Natural killer cell (primary cell): ENCODE measurements at regions not wholly inside any gene's neighbourhood (a gene's known extent, or its start where the extent isn't known, plus 50 kb on each side); places are given as distances from the start of the nearest gene placed in this dataset.
"Not testable (repeated sequence)": the region's sequence is repeated elsewhere in the genome, so short reads cannot be mapped to it uniquely, and the experiment has no call there.

Source experiments
- ATAC-seq, 3 donors: fragments of 150-1000 bp in 2 of 3; fragments of 200-7000 bp in 1 of 3; cut with Tn5 transposase; 1 replicate in 1 of 3; 2 replicates in 2 of 3; pipeline ENCODE4 v1.10.0; 2021; ENCODE audit warnings: mild to moderate bottlenecking in 2 of 3, moderate library complexity in 2 of 3
- DNase-seq, 2 donors: peaks; one replicate each; pipeline versions ENCODE4 v3.0.0 to v3.0.0-alpha.2; 2013 to 2021; ENCODE audit warnings: mixed read lengths in 1 of 2
- H3K27ac ChIP-seq: one replicate; pipeline ENCODE4 v1.5.1; 2013; ENCODE audit warnings: mild to moderate bottlenecking, low read length
- H3K27me3 ChIP-seq: one replicate; pipeline ENCODE4 v1.6.1; 2013; ENCODE audit warnings: low read length; ENCODE audit not compliant: control insufficient read depth, insufficient read depth
- H3K36me3 ChIP-seq: one replicate; pipeline ENCODE4 v1.6.1; 2013; ENCODE audit warnings: low read length; ENCODE audit not compliant: control insufficient read depth, insufficient read depth
- H3K4me1 ChIP-seq: one replicate; pipeline ENCODE4 v1.6.1; 2013; ENCODE audit warnings: low read length; ENCODE audit not compliant: control insufficient read depth, insufficient read depth
- H3K4me3 ChIP-seq: one replicate; pipeline ENCODE4 v1.5.1; 2013; ENCODE audit warnings: low read length
- H3K9me3 ChIP-seq: one replicate; pipeline ENCODE4 v1.6.1; 2013; ENCODE audit warnings: low read length; ENCODE audit not compliant: control insufficient read depth, insufficient read depth
- H3K27ac Mint-ChIP-seq, 2 donors: one replicate each; pipeline ENCODE4 v1.8.0; 2022; ENCODE audit warnings: mild to moderate bottlenecking in 2 of 2, mixed read lengths in 2 of 2, moderate library complexity in 1 of 2
- H3K27me3 Mint-ChIP-seq, 2 donors: one replicate each; pipeline ENCODE4 v1.8.0; 2022; ENCODE audit warnings: low read depth in 2 of 2, mixed read lengths in 2 of 2
- H3K36me3 Mint-ChIP-seq: one replicate; pipeline ENCODE4 v1.8.0; 2022; ENCODE audit warnings: mixed read lengths
- H3K4me1 Mint-ChIP-seq, 2 donors: one replicate each; pipeline ENCODE4 v1.8.0; 2022; ENCODE audit warnings: mixed read lengths in 2 of 2
- H3K4me3 Mint-ChIP-seq: one replicate; pipeline ENCODE4 v1.8.0; 2022; ENCODE audit warnings: mild to moderate bottlenecking, moderate library complexity, mixed read lengths
- H3K9me3 Mint-ChIP-seq, 2 donors: one replicate each; pipeline ENCODE4 v1.8.0; 2022; ENCODE audit warnings: mixed read lengths in 2 of 2
- CTCF ChIP-seq: fragments of 200-600 bp; IDR thresholded peaks from one replicate; pipeline ENCODE4 v1.8.0; 2022; ENCODE audit warnings: antibody characterized with exemption
- WGBS: methylation state at CpG from one replicate; pipeline ENCODE4 v1.1.7; 2013; ENCODE audit warnings: missing lambda C conversion rate; ENCODE audit not compliant: insufficient coverage; 5-methylcytosine and 5-hydroxymethylcytosine counted together
- intact Hi-C: fragments of 100-400 bp; cut with micrococcal nuclease; formaldehyde crosslinking; loops from one replicate; pipeline ENCODE4 v1.14.2; 2022

- H3K36me3 Mint-ChIP-seq = peaks cover 7% of the 10 kb centered on the region
- no peak overlapping the region for H3K27ac ChIP-seq
- H3K9me3 Mint-ChIP-seq = peaks cover 13 to 18% of the 10 kb centered on the region in 2 donors
- DNase-seq (no peak), ATAC-seq (no peak)
- no peak overlapping the region for H3K27ac Mint-ChIP-seq
- H3K4me3 ChIP-seq = no peak overlapping the region
- H3K9me3 ChIP-seq = no peaks in the 10 kb centered on the region
- H3K36me3 ChIP-seq = no peaks in the 10 kb centered on the region
- no peaks in the 10 kb centered on the region for H3K27me3 ChIP-seq
- no peaks in the 10 kb centered on the region for H3K4me1 Mint-ChIP-seq
- H3K4me3 Mint-ChIP-seq = no peak overlapping the region
- no peak for TF ChIP-seq CTCF
- H3K27me3 Mint-ChIP-seq = no peaks in the 10 kb centered on the region
- intact Hi-C loops = no loop called here
- no peaks in the 10 kb centered on the region for H3K4me1 ChIP-seq
Measured at GRCh38 chr3:26132942-26133341, 343.1 kb downstream of the OXSM start.

GRCh38 chr3:26141296-26141695 lies 351.4 kb downstream of the OXSM start:
- no peaks in the 10 kb centered on the region for H3K27me3 Mint-ChIP-seq
- TF ChIP-seq CTCF = no peak
- no peak for DNase-seq
- Histone ChIP-seq H3K4me1 (no peaks in the 10 kb centered on the region), H3K27ac (no peak overlapping the region), H3K27me3 (no peaks in the 10 kb centered on the region), H3K4me3 (no peak overlapping the region), H3K36me3 (no peaks in the 10 kb centered on the region), H3K9me3 (peaks cover 4% of the 10 kb centered on the region)
- WGBS = 92% methylated on average over 1 of the region's 1 CpG
- H3K36me3 Mint-ChIP-seq = no peaks in the 10 kb centered on the region
- peaks cover 6 to 18% of the 10 kb centered on the region in 2 donors for H3K9me3 Mint-ChIP-seq
- ATAC-seq = no peak
- no peaks in the 10 kb centered on the region for H3K4me1 Mint-ChIP-seq
- H3K27ac Mint-ChIP-seq = no peak overlapping the region
- no peak overlapping the region for H3K4me3 Mint-ChIP-seq
- intact Hi-C loops = no loop called here

DNA sequence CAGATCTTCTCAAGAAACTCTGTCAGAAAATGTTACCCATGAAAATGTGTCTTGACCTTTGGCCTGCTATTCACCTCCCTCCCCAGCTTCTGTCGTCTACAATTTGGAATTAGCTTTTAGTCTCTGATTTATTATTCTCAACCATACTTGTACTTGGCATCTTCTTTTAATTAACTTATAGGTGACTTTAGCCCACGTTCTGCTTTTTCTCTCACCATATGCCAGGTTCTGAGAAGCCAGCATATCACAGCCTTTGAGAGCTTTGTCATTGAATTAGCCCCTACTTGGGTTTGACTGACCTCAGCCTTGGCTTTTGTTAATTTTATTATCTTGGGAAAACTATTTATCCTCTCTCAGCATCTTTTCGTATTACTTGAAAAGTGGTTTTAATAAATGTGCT lies 355.9 kb downstream of the OXSM start:
- peaks cover 8% of the 10 kb centered on the region for H3K36me3 Mint-ChIP-seq
- H3K9me3 Mint-ChIP-seq = peaks cover 15 to 19% of the 10 kb centered on the region in 2 donors
- Histone ChIP-seq H3K36me3 (no peaks in the 10 kb centered on the region), H3K4me3 (no peak overlapping the region), H3K4me1 (no peaks in the 10 kb centered on the region), H3K9me3 (peaks cover 4% of the 10 kb centered on the region), H3K27me3 (no peaks in the 10 kb centered on the region), H3K27ac (no peak overlapping the region)
- intact Hi-C loops = no loop called here
- WGBS = 34% methylated on average over 2 of the region's 3 CpGs
- H3K27me3 Mint-ChIP-seq = no peaks in the 10 kb centered on the region
- TF ChIP-seq CTCF = no peak
- DNase-seq = no peak
- H3K27ac Mint-ChIP-seq = no peak overlapping the region
- H3K4me3 Mint-ChIP-seq = no peak overlapping the region
- H3K4me1 Mint-ChIP-seq = no peaks in the 10 kb centered on the region
- ATAC-seq = no peak

- H3K4me1 ChIP-seq, DNase-seq, H3K27me3 Mint-ChIP-seq, H3K9me3 ChIP-seq, H3K9me3 Mint-ChIP-seq, H3K27me3 ChIP-seq, H3K27ac Mint-ChIP-seq, H3K4me1 Mint-ChIP-seq, intact Hi-C loops, H3K4me3 ChIP-seq, H3K27ac ChIP-seq, ATAC-seq, H3K36me3 Mint-ChIP-seq, H3K36me3 ChIP-seq, H3K4me3 Mint-ChIP-seq: not testable (repeated sequence)
- 89% methylated on average over 3 of the region's 4 CpGs for WGBS
Measured at GRCh38 chr3:26157428-26157827, 367.5 kb downstream of the OXSM start.
